ENCODE measurements at regions not wholly inside any gene's neighbourhood (a gene's known extent, or its start where the extent isn't known, plus 50 kb on each side); places are given as distances from the start of the nearest gene placed in this dataset.

DNA sequence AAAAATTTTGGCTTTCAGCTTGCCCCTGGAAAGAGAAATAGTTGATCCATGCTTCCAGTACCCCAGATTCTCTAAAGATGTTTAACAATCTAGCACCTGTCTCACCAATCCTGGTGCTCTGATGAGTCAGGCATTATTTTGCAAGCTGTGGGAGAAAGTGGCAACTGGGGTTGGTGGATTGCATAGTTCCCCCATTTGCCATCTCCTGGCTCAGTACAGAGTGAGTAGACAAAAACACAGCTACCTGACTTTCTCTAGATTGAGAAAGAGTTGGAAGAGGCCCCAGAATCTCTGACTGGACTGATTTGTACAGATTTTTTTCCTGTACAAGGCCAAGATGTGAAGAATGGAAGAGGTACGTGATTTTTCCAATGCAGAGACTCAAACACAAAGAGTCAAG, 75.1 kb upstream of the NEGR1 start:
- Histone ChIP-seq H3K4me3 (ENCODE audit: low read length) (no peak overlapping the region), H3K4me1 (ENCODE audit: control insufficient read depth, insufficient read depth, low read length) (no peaks in the 10 kb centered on the region), H3K9me3 (replicated peaks; ENCODE audit: control insufficient read depth, low read depth, low read length) (no peaks in the 10 kb centered on the region), H3K27ac (ENCODE audit: low read length) (no peak overlapping the region), H3K36me3 (ENCODE audit: control insufficient read depth, insufficient read depth, low read length) (no peaks in the 10 kb centered on the region), H3K27me3 (ENCODE audit: control insufficient read depth, insufficient read depth, low read length) (no peaks in the 10 kb centered on the region)
- no CpG with 5 or more reads among the region's 1 CpG for WGBS (ENCODE audit: insufficient coverage)
- DNase-seq = no peak

DNA sequence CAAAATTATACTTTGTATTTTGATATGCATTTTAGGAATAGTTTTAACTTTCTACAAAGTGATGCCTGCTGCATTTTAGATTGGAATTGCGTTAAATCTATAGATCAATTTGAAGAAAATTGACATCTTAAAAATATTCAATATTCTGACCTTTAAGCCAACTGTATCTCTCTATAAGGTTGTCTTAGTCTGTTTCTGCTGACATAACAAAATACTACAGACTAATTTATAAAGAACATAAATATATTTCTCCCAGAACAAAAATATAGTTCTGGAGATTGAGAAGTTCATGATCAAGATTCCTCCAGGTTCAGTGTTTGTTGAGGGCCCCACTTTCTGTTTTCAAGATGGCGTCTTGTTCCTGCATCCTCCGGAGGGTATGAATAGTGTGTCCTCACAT, 73.6 kb upstream of the NEGR1 start:
- Histone ChIP-seq H3K27ac (ENCODE audit: low read length) (no peak overlapping the region), H3K36me3 (ENCODE audit: control insufficient read depth, insufficient read depth, low read length) (no peaks in the 10 kb centered on the region), H3K27me3 (ENCODE audit: control insufficient read depth, insufficient read depth, low read length) (no peaks in the 10 kb centered on the region), H3K9me3 (replicated peaks; ENCODE audit: control insufficient read depth, low read depth, low read length) (no peaks in the 10 kb centered on the region), H3K4me3 (ENCODE audit: low read length) (no peak overlapping the region), H3K4me1 (ENCODE audit: control insufficient read depth, insufficient read depth, low read length) (no peaks in the 10 kb centered on the region)
- no peak for DNase-seq
- no CpG with 5 or more reads among the region's 3 CpGs for WGBS (ENCODE audit: insufficient coverage)

DNA sequence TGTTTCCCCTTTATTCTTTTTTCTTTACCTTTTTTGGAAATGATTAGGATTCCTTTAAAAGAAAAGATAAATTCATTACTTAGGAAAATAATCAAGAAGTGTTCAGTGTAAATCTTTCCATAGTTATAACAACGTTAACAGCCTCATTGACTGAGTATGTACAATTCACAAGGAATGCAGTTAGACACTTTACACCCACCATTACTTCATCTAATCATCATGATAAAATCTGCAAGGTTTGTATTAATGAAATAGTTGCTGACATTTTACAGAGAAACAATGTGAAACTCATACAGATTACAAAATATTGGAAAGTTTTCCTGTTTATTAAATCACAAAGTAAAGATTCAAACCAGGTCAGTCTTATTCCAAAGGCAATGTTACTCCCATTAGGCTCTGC, 59.3 kb upstream of the NEGR1 start:
- H3K9me3 ChIP-seq (replicated peaks; ENCODE audit: control insufficient read depth, low read depth, low read length) = no peaks in the 10 kb centered on the region
- no peaks in the 10 kb centered on the region for H3K36me3 ChIP-seq (ENCODE audit: control insufficient read depth, insufficient read depth, low read length)
- no peaks in the 10 kb centered on the region for H3K27me3 ChIP-seq (ENCODE audit: control insufficient read depth, insufficient read depth, low read length)
- no peak overlapping the region for H3K4me3 ChIP-seq (ENCODE audit: low read length)
- DNase-seq = no peak
- no CpG with 5 or more reads among the region's 1 CpG for WGBS (ENCODE audit: insufficient coverage)
- H3K4me1 ChIP-seq (ENCODE audit: control insufficient read depth, insufficient read depth, low read length) = no peaks in the 10 kb centered on the region
- H3K27ac ChIP-seq (ENCODE audit: low read length) = no peak overlapping the region

DNA sequence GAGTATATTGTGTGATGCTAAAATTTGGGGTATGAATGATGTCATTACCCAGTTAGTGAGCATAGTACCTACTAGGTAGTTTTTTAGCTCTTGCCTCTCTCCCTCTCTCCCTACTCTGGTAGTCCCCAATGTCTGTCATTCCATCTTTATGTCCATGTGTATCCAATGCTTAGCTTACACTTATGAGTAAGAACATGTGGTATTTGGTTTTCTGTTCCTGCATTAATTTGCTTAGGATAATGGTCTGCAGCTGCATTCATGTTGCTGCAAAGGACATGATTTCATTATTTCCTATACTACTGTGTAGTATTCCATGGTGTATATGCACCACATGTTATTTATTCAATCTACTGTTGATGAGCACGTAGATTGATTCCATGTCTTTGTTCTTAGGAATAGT, 54.4 kb upstream of the NEGR1 start:
- no peak overlapping the region for H3K27ac ChIP-seq (ENCODE audit: low read length)
- DNase-seq = no peak
- H3K4me1 ChIP-seq (ENCODE audit: control insufficient read depth, insufficient read depth, low read length) = no peaks in the 10 kb centered on the region
- H3K36me3 ChIP-seq (ENCODE audit: control insufficient read depth, insufficient read depth, low read length) = no peaks in the 10 kb centered on the region
- no peak overlapping the region for H3K4me3 ChIP-seq (ENCODE audit: low read length)
- H3K9me3 ChIP-seq (replicated peaks; ENCODE audit: control insufficient read depth, low read depth, low read length) = no peaks in the 10 kb centered on the region
- no peaks in the 10 kb centered on the region for H3K27me3 ChIP-seq (ENCODE audit: control insufficient read depth, insufficient read depth, low read length)
- WGBS (ENCODE audit: insufficient coverage) = no CpG with 5 or more reads among the region's 1 CpG
